GF-D8 (cell line): ENCODE measurements at regions not wholly inside any gene's neighbourhood (a gene's known extent, or its start where the extent isn't known, plus 50 kb on each side); places are given as distances from the start of the nearest gene placed in this dataset.
A peak's percentile ranks its signal among the peaks of the same experiment; 100 is the strongest.
"Not testable (repeated sequence)": the region's sequence is repeated elsewhere in the genome, so short reads cannot be mapped to it uniquely, and the experiment has no call there.

Experiments used
- DNase-seq: peaks from one replicate; lab custom pipeline; 2025; lab: John Stamatoyannopoulos, UW

DNA sequence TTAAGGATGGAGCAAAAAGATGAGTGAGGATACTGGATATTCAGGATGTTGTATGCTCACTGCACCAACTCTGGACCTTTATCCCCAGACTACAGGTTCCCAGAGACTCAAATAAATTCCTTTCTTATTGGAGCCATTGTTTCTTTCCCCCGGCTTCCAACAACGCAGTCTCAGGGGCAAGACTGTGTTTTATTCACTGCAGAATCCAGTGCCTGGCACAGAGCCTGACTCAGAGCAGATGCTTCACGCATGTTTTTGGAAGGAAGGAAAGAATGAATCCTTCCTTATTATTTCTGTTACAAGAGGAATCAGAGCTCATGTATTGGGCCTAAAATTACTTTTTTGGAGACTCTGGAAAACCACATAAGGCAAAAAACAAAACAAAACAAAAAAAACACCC lies 96.0 kb upstream of the VGLL4 start:
- no peak for DNase-seq

DNA sequence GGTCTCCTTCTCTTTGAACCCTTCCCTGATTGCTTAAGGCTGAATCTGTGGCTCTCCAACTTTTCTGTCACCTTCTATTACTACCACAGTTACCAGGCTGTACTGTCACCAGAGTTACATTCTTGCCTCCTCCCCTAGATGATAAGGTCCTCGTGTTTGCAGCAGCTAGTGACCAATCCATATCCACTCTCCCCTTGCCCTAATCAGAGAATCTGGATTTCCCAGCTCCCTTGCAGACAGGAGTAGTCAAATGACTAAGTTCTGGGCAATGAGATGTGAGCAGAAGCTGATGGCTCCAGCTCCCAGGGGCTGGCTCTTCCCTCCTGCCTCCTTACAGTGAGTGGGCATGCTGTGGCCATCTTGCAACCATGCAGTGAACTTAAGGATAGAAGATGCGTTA lies 95.4 kb upstream of the VGLL4 start:
- no peak for DNase-seq

DNA sequence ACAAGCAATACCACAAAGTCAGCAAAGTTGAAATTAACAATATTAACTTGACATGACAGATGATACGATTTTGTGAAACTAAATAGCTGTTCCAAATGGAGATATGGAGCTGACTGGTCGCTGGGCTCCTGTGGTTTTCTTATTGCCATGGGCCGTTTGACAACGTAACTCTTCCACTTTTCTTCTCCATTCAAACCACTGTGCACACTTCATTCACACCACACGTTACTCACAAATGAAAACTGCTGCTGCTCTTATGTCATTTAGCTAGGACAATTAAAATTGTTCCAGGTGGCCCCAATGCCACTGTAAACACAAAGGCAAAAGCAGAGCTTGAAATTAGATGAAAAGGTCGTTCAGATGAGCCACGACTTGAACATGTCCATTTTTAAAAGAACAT lies 94.0 kb upstream of the VGLL4 start:
- no peak for DNase-seq

DNA sequence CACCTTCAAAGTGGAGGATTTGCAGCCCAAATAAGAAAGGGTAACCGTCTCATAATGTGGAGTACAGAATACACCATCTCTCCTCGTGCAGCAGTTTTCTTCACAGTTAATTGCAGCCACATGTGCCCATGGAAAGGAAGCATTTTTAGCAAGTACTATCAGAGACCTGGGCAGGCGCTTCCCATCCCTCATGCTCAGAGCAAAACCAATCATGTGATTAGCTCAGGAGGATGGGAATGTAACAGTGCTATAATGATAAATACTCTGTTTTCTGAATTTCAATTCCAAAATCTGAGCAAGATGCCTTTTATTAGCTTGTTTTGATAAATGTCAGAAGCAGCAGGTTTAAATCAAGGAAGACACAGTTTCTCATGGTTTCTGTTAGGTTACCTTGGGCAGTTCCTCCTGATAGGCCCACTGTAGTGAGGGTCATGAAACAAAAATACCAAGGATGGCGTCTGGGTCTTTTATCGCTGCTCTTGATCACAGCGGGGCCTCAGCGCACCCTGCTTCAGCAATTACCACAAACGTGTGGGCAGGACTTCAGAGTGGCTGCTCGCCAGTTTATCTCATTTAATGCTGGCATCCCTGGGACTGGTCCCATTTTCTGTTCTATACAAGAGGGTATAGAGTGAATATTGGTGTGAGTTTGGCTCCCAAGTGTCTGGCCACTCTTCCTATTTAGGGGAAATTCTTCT lies 92.6 kb upstream of the VGLL4 start:
- no peak for DNase-seq

DNA sequence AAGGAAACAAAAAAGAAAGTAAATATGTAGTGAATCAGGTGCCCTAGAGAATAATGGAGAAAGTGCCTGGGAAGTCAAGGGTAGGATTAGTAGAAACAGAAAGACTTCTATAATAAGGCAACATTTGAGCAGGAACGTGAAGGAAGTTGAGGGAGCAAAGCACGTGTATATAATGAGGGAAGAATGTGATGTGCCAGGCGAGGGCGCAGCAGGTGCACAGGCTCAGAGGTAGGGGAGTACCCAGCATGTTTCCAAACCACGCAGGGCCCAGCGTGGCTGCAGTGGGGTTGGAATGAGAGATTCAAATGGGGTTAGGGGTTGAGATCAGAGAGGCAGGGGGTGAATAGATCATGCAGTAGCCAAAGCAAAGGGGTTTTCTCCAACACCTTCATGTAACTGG lies 91.9 kb upstream of the VGLL4 start:
- no peak for DNase-seq

DNA sequence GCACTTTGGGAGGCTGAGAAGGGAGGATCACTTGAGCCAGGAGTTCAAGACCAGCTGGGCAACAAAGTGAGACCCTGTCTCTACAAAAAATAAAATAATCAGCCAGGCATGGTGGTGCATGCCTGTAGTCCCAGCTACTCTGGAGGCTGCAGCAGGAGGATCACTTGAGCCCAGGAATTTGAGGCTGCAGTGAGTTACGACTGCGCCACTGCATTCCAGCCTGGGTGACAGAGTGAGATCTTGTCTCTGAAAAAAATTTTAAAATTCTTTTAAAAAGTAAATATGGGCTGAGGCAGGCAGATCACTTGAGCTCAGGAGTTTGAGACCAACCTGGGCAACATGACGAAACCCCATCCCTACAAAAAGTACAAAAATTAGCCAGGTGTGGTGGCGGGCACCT lies 91.4 kb upstream of the VGLL4 start:
- DNase-seq = not testable (repeated sequence)

DNA sequence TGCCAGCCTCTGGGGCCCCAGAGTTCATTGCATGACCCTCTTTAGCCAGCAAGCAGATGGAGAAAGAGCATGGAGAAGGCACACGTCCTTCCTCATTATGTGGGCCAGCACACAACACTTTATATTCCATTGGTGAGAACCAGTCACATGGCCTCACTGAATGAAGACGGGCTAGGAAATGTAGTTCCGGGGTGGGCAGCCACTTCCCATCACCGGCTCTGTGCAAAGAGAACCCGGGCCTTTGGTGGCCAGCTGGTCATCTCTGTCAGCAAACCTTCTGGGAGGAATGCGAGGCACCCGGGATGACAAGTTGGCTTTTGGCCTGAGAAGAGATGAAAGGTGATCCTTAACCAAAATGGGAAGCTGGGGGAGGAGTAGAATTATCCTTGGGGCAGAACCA lies 90.2 kb upstream of the VGLL4 start:
- no peak for DNase-seq

DNA sequence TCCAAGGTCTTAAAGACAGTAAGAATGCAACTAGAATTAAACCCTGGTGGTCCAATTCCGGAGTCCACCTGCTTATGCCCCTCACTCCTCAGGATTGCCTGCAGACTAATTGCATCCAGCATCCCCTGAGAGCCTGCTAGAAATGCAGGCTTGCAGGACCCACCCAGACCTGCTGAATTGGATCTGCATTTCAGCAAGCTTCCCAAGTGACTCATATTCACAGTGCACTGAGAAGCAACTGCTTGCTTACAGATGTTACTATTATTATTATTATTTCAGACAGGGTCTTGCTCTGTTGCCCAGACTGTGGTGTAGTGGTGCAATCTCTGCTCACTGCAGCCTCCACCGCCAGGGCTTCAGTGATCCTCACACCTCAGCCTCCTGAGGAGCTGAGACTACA lies 83.5 kb upstream of the VGLL4 start:
- no peak for DNase-seq

DNA sequence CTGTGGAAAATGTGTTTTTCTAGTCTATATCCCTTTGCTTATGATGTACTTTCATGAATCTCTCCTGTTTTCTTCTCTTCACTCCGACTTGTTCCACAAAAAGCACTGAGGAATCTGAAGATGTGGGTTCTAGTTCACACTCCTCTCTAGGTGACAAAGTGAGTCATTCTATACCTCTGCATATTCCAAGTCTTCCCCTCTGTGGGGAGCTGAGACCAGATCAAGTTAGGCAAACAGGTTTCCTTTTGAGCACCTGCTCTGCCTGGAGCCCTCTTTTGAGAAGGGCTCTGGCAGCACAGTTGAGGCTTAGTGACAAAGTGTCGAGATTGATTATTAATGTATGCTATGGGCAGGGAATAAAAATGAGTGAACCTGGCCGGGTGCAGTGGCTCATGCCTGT lies 82.4 kb upstream of the VGLL4 start:
- DNase-seq = no peak

DNA sequence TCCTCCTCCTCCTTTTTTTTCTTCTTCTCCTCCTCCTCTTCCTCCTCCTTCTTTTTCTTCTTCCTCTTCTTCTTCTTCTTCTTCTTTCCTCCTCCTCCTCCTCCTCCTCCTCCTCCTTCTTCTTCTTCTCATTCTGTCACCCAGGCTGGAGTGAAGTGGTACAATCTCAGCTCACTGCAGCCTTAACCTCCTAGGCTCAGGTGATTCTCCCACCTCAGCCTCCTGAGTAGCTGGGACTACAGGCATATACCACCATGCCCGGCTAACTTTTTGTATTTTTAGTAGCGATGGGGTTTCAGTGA lies 81.6 kb upstream of the VGLL4 start:
- not testable (repeated sequence) for DNase-seq

DNA sequence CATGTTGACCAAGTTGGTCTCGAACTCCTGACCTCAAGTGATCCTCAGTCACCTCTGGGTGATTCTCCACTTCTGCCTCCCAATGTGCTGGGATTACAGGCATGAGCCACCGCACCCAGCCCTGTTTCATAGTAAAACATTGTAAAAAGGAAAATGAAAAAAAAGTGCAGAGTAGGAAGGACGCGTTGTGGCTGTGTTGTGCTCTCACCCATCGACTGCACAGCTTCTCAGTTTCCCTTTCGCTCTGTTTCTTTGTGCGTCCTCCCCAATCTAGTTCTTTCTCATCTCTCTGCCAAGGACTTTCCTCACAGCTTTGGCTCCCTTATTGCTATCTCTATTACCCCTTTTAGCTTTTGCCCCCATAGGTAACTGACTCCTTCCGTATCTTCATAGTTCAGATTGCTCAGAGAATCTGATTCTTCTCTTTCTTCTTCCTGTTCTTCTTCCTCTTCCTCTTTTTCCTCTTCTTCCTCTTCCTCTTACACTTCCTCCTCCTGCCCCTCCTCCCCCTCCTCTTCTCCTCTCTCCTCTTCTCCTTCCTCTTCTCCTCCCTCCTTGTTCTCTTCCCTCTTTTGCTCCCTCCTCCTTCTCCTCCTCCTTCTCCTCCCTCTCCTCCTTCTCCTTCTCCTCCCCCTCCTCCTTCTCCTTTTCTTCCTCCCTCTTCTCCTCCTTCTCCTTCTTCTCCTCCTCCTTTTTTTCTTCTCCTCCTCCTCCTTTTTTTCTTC lies 81.1 kb upstream of the VGLL4 start:
- DNase-seq = no peak

DNA sequence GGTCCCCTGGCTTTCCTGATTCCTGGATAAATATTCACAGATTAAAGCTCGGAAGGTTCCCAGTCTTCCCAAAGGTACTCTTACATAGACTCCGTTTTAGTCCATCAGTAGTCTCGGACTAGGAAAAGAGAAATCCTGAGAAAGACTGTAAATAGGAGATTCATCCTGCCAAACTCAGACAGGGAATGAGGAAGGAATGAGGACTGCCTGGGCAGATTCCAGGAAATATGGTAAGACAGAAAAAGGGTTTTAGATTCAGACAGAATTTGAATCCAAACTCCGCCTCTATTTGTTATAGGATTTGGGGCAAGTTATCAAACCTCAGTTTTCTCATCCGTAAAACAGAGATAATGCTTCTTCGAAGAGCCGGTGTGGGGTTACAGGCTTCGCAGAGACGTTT lies 77.8 kb upstream of the VGLL4 start:
- DNase-seq = no peak

DNA sequence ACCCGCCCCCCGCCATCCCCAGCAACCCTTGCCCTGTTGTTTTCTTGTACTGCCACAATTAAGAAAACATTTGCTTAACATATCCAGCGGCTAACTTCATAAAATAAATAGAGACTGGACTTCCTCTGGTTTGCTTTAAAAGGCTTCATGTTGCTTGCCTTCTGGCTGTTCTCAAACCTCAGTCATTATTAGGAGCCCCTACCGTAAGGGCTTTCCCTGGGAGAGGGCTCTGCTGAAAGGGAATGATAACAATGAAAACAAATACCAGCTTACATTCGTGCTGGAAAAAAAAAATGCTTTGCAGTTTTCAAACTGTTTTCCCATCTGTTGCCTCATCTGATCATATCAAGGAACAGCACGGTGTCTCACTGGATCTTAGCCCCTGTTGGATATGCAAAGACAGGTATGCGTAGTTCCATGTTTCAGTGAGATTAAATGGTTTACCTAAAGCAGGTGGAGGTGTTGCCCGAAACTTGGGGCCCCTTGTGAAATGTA lies 77.2 kb upstream of the VGLL4 start:
- DNase-seq = no peak

DNA sequence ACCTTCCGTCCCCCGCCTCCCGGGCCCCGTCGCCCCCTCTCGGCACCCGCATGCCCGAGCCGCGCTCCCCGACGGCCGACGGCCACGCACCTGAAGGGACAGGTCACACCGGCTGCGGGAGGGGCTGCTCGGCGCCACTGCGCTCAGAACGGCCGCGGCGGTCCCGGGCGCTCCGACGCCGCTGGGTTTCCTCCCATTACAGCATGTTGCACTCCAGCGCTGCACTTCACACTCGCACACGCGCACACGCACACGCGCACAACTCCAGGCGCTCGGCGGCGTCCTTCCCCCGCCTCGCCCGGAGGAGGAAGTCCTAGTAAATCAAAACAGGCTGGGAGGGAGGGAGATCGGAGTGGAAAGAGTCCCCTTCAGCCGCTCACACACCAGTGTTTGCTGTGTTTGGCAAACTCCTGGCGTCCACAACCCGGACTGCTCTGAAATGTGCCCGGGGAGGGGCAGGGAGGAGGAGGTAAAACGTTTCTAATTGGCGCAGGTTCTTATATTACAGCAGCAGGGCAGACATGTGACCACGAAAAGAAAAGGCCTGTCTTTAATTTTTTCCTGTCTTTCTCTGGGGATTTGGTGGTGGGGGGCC lies 76.7 kb upstream of the VGLL4 start:
- DNase-seq = peak; percentile 58

DNA sequence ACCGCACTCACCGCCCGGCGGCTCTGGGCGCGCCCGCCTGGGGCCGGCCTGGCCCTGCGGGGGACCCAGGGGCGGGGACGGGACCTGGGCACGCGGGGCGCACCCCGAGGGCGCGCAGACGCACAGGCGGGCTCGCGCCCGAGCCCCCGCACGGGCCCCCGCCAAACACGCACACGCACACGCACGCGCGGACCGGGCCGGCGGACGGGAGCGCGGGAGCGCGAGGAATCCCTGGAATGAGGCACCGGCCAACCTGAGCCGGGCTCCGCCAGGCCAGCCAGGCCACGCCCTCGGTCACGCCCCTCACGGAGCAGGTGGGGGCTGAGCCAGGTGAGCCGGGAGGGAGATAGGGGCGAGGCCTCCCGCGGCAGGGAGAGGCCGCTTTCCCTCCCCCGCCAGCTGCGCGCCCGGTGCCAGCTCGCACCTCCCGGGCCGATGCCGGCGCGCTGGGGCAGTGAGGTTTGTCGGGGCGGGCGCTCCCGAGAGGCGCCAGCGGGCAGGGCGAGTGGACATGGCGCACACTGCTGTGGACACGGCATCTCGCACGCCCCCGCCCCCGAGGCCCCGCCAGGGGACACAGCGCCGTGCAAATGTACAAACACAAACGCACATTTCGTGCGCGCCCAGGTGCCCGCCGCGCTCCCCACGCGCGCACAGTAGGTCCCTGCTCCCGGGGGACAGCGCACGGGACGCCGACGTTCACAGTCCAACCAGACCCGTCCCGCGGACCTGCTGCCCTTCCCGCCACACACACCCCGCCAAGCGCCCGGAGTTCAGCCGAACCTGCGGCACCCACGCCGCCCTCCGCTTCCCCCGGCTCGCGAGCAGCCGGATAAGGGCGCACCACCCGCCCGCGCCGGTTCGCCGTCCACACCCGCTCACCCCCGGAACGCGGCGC lies 75.9 kb upstream of the VGLL4 start:
- DNase-seq = peak; percentile 14

DNA sequence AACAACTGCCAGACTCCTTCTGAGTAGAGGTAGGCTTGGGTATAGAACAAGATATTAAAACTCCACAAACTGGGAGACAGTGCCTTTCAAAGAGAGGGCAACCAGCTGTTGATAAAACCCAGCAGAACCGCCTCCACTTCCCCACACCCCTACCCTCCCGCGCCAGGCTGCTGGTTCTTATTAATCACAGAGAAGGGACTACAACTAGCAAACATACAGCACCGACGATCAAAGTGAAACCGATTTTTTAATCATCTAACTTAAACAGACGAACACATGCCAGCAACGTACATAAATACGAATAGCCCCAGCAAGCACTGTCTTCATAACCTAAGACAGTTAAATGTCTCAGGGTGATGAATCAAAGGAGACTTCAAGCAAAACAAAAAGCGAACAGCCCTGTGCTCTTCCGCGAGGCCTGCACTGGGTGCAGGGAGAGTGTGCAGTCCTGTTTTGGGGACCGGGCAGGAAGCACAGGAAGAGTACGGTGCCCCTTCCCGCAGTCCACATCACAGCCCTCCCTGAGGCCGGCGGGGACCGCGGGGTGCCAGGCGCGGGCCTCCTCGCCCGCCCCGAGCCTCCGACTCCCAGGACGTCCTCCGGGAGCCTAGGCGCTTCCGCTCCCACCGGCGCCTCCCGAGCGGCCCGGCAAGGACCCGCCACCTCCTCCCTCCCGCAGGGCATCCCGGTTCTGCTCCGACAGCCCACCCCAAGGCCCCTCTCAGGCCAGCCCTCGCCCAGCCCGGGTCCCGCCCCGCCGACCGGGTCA lies 75.1 kb upstream of the VGLL4 start:
- no peak for DNase-seq

DNA sequence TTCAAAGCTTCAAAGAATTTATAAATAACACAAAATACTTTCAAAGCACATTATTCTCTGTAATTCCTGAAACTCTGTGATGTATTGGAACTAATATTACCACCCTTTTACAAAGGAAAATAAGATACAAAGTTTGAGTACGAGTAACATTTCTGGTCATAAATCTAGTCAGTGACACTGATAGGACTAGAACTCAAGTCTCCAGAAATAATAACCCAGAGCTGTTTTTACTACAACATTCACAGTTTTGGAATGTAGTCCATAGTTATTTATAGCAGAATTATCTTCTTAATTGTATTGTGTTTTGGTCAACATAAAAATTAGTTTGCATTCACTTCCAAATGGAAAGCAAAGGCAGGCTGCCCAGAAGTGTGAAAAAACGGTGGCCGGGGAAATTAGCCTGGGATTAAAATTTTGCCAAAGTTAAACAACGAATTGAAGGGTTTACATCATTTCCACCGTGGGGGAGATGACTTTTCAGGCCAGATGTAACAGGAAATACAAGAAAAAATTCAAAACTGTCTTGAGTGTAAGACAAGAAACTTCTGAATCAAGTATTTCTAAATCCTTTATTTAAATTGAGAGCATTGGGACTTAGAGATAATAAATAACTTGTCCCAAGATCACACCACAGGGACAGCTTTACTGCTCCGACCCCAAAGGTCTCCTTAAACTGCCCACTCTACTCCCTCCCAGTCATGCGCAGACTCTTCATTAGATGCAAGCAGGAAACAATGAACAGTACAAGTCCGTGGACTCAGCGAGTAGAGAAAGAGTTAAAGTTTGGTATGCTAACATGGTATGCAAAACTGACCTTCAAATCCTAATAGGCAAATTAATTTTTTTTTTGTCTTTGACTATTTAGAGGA lies 74.3 kb upstream of the VGLL4 start:
- peak; percentile 11 for DNase-seq

DNA sequence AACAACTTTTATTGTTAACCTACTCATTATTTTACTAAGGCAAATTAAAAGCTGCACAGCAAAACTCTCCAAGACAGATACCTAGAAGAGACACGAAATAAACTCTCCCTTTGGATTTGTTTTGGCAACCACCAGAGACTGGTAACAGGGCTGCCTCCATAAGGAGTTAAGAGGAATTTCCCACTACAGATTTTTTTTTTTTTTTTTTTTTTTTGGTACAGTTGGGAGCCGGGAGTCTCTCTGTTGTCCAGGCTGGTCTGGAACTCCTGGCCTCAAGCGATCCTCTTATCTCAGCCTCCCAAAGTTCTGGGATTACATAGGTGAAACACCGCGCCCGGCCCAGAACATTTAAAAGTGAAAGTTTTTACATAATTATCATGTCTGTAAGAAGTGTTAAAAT lies 73.6 kb upstream of the VGLL4 start:
- no peak for DNase-seq

DNA sequence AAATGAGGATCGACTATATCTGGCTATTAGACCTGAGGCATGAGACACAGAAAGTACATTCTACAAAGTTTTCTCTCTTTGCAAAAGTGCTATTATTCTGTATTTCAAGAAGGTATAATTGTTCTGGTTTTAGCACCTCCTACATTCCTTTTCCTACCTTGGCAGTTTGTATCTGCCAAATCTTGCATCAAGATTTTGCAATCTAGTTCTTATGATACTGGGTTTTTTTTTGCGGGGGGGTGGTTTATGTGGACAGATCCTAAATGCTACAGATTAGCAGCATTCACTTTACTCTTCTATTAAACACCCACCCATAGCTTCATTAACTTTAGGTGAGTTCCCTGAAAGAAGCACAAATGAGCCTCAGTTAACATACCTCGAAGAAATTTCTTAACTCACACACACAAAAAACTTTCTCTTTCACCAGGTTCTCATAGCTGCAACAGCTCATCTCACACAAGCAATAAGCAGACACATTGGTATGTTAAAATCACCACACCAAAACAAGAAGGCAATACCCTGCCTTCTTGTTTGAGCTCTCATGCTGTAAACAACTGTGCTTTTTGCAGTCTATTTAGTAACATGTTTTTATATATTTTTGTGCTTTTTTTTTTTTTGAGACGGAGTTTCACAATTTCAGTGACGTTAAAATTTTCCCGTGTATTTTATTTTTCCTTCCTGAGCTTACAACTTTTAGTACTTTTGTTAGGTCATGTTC lies 73.0 kb upstream of the VGLL4 start:
- DNase-seq = no peak

DNA sequence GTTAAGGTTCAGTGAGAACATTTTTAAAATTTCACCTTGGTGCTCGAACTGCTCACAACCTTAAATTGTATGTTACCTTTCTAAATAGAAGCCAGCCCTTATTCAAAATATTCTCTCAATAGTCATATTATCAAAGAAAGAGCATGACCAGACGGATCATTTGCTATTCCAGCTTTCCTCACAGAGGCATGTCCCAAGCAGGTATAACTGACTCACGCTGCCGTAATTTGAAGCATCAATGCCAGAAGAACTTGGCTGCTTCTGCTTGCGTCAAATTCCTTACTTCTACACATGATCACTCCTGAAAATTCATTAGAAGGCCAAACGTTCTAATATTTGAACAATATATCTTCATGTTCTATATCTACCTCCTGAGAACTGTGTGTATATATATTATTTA lies 69.5 kb upstream of the VGLL4 start:
- no peak for DNase-seq
